Endothelial cell of umbilical vein (primary cell): ENCODE measurements at regions not wholly inside any gene's neighbourhood (a gene's known extent, or its start where the extent isn't known, plus 50 kb on each side); places are given as distances from the start of the nearest gene placed in this dataset.

Experiments used
- CTCF ChIP-seq, 2 donors: IDR thresholded peaks; 1 replicate in 1 of 2; 2 replicates in 1 of 2; pipeline ENCODE4 v1.5.1; 2011; ENCODE audit warnings: low read length in 2 of 2, mild to moderate bottlenecking in 2 of 2, moderate library complexity in 2 of 2, control low read depth in 1 of 2, inconsistent platforms in 1 of 2, low read depth in 1 of 2; ENCODE audit not compliant: insufficient read depth in 1 of 2; ENCODE audit errors: extremely low read depth in 1 of 2
- EZH2 ChIP-seq: IDR thresholded peaks from 2 replicates; pipeline ENCODE4 v1.6.1; 2012; ENCODE audit warnings: borderline replicate concordance, low read depth, mild to moderate bottlenecking, moderate library complexity, low read length, inconsistent platforms; ENCODE audit not compliant: severe bottlenecking
- GATA2 ChIP-seq: IDR thresholded peaks from 2 replicates; pipeline ENCODE4 v1.7.0; 2011; ENCODE audit warnings: low read depth, mild to moderate bottlenecking, moderate library complexity, mixed read lengths, low read length; ENCODE audit not compliant: insufficient read length, insufficient read depth
- JUN ChIP-seq: IDR thresholded peaks from 2 replicates; pipeline ENCODE4 v1.6.1; 2011; ENCODE audit warnings: borderline replicate concordance, low read depth; ENCODE audit not compliant: insufficient read length, insufficient read depth
- MAX ChIP-seq: IDR thresholded peaks from 2 replicates; pipeline ENCODE4 v1.6.1; 2011; ENCODE audit not compliant: insufficient read depth, insufficient read length
- MYC ChIP-seq: IDR thresholded peaks from one replicate; pipeline ENCODE4 v1.6.1; 2011; ENCODE audit warnings: mild to moderate bottlenecking, low read depth, low read length
- POLR2A ChIP-seq: IDR thresholded peaks from 2 replicates; pipeline ENCODE4 v1.6.1; 2012; ENCODE audit warnings: low read depth, mild to moderate bottlenecking, control low read depth, low read length
- POLR2AphosphoS5 ChIP-seq: IDR thresholded peaks from 2 replicates; pipeline ENCODE4 v1.6.1; 2012; ENCODE audit warnings: low read depth, mild to moderate bottlenecking, control low read depth, low read length, moderate library complexity; ENCODE audit not compliant: insufficient read depth

- TF ChIP-seq CTCF (IDR thresholded peaks at IDR 0.05; ENCODE audit: extremely low read depth in 1 of 2, insufficient read depth in 1 of 2, low read depth in 1 of 2, low read length in 2 of 2) (no peak), EZH2 (no peak), POLR2AphosphoS5 (no peak), MAX (no peak), JUN (no peak), MYC (no peak), POLR2A (no peak), GATA2 (no peak)
Observed at GRCh38 chr5:88643315-88643714, 239.7 kb downstream of the MEF2C start.
